WTC11 (cell line): ENCODE measurements at regions not wholly inside any gene's neighbourhood (a gene's known extent, or its start where the extent isn't known, plus 50 kb on each side); places are given as distances from the start of the nearest gene placed in this dataset.

Experiments used
- CTCF ChIP-seq: fragments of 200-600 bp; IDR thresholded peaks from 2 replicates; pipeline ENCODE4 v1.8.0; 2022; ENCODE audit warnings: antibody characterized with exemption
- ETV6 ChIP-seq: sonication (generic); formaldehyde crosslinking; IDR thresholded peaks from 2 replicates; pipeline ENCODE4 v1.8.1; 2022; ENCODE audit warnings: mild to moderate bottlenecking, missing genetic modification reagents
- GABPB1 ChIP-seq: sonication (generic); formaldehyde crosslinking; IDR thresholded peaks from 2 replicates; pipeline ENCODE4 v1.8.1; 2023; ENCODE audit warnings: mild to moderate bottlenecking, missing genetic modification reagents
- MXD4 ChIP-seq: fragments of 250-450 bp; sonication (Bioruptor Pico); IDR thresholded peaks from 2 replicates; pipeline ENCODE4 v1.8.0; 2021; ENCODE audit warnings: mild to moderate bottlenecking, moderate library complexity, borderline replicate concordance
- NR1H2 ChIP-seq: sonication (generic); formaldehyde crosslinking; IDR thresholded peaks from 2 replicates; pipeline ENCODE4 v1.9.0; 2021; ENCODE audit warnings: mild to moderate bottlenecking, moderate library complexity, missing genetic modification reagents
- NR2C2 ChIP-seq: sonication (generic); formaldehyde crosslinking; IDR thresholded peaks from 2 replicates; pipeline ENCODE4 v1.8.0; 2022; ENCODE audit warnings: mild to moderate bottlenecking, missing genetic modification reagents
- PREB ChIP-seq: sonication (generic); formaldehyde crosslinking; IDR thresholded peaks from 2 replicates; pipeline ENCODE4 v1.8.1; 2022; ENCODE audit warnings: mild to moderate bottlenecking, missing genetic modification reagents, moderate library complexity, borderline replicate concordance
- SP1 ChIP-seq: sonication (generic); formaldehyde crosslinking; conservative IDR thresholded peaks from 2 replicates; pipeline ENCODE4 v1.8.1; 2022; ENCODE audit warnings: missing genetic modification reagents
- TCF7 ChIP-seq: sonication (generic); formaldehyde crosslinking; IDR thresholded peaks from 2 replicates; pipeline ENCODE4 v1.8.0; 2022; ENCODE audit warnings: mild to moderate bottlenecking, low read depth, missing genetic modification reagents, moderate library complexity
- ZSCAN18 ChIP-seq: fragments of 250-450 bp; sonication (Bioruptor Pico); IDR thresholded peaks from 2 replicates; pipeline ENCODE4 v2.1.2; 2022; ENCODE audit warnings: mild to moderate bottlenecking, moderate library complexity
- TF ChIP-seq, protein P1 (sequence below): sonication (generic); formaldehyde crosslinking; IDR thresholded peaks from 2 replicates; pipeline ENCODE4 v1.8.1; 2023; ENCODE audit warnings: mild to moderate bottlenecking, missing genetic modification reagents, moderate library complexity
- TF ChIP-seq, protein P2 (sequence below): sonication (generic); formaldehyde crosslinking; IDR thresholded peaks from 2 replicates; pipeline ENCODE4 v1.8.1; 2023; ENCODE audit warnings: mild to moderate bottlenecking, missing genetic modification reagents

DNA sequence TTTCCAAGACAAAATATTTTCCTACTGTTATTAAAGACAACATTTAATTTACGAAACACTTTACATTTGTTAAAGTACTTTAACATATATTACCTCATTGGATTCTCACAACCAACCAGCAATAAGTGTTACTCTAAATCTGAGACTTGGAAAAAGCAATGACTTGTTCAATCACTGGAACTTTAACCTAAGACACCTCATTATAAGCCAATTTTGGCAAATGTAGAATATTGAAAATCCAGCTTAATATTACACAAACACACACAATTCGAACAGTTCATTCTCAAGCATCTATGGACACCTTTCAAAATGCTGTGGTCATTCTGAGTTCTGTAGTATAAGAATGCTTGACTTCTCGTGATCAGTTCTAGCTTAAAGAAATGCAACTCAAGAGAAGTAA is 619.4 kb upstream of the CHAC2 start:
- TF ChIP-seq CTCF (no peak), MXD4 (CRISPR knock-in tag) (no peak), TCF7 (CRISPR knock-in tag) (no peak), SP1 (CRISPR knock-in tag) (no peak), ETV6 (no peak), GABPB1 (CRISPR knock-in tag) (no peak), ZSCAN18 (no peak), PREB (CRISPR knock-in tag) (no peak), NR1H2 (CRISPR knock-in tag) (no peak), NR2C2 (CRISPR knock-in tag) (no peak)
- TF ChIP-seq, protein P1, sequence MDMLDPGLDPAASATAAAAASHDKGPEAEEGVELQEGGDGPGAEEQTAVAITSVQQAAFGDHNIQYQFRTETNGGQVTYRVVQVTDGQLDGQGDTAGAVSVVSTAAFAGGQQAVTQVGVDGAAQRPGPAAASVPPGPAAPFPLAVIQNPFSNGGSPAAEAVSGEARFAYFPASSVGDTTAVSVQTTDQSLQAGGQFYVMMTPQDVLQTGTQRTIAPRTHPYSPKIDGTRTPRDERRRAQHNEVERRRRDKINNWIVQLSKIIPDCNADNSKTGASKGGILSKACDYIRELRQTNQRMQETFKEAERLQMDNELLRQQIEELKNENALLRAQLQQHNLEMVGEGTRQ (CRISPR knock-in tag): no peak
- TF ChIP-seq, protein P2, sequence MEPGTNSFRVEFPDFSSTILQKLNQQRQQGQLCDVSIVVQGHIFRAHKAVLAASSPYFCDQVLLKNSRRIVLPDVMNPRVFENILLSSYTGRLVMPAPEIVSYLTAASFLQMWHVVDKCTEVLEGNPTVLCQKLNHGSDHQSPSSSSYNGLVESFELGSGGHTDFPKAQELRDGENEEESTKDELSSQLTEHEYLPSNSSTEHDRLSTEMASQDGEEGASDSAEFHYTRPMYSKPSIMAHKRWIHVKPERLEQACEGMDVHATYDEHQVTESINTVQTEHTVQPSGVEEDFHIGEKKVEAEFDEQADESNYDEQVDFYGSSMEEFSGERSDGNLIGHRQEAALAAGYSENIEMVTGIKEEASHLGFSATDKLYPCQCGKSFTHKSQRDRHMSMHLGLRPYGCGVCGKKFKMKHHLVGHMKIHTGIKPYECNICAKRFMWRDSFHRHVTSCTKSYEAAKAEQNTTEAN (CRISPR knock-in tag): no peak
